ENCODE measurements at regions not wholly inside any gene's neighbourhood (a gene's known extent, or its start where the extent isn't known, plus 50 kb on each side); places are given as distances from the start of the nearest gene placed in this dataset.

DNA sequence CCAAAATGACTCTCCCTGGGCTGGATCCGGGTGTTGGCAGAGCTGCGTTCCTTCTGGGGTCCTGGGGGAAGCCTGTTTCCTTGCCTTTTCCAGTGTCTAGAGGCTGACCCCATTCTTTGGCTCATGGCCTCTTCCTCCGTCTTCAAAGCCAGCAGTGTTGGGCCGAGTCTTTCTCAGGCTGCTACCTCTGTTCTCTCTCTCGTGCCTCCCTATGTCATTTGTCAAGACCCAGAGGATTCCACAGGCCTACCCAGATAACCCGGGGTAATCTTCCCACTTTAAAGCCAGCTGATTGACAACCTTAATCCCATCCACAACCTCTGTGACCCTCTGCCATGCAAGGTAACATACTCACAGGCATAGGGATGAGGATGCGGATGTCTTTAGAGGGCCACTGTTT lies 55.0 kb upstream of the KCNMB1 start (continued):
- no peak for TF ChIP-seq TAF1 (IDR thresholded peaks at IDR 0.05; ENCODE audit: low read depth, low read length)
- TF ChIP-seq NRF1 (IDR thresholded peaks at IDR 0.05; ENCODE audit: low read depth, low read length), result no peak

All from H1 (cell line).